Testis (tissue), 2 donors: ENCODE measurements at regions not wholly inside any gene's neighbourhood (a gene's known extent, or its start where the extent isn't known, plus 50 kb on each side); places are given as distances from the start of the nearest gene placed in this dataset.
"Not testable (repeated sequence)": the region's sequence is repeated elsewhere in the genome, so short reads cannot be mapped to it uniquely, and the experiment has no call there.

Source experiments
- DNase-seq: peaks from one replicate; pipeline ENCODE4 v3.0.0-alpha.2; 2019
- H3K27ac ChIP-seq, 2 donors: fragments of 200-600 bp; sonication (generic); one replicate each; pipeline ENCODE4 v1.5.1; 2019
- H3K27me3 ChIP-seq: fragments of 200-600 bp; sonication (generic); one replicate; pipeline ENCODE4 v1.5.1; 2019
- H3K36me3 ChIP-seq: fragments of 200-600 bp; sonication (generic); one replicate; pipeline ENCODE4 v1.5.1; 2017; ENCODE audit warnings: low read depth; ENCODE audit errors: missing control alignments
- H3K4me1 ChIP-seq: fragments of 200-600 bp; sonication (generic); one replicate; pipeline ENCODE4 v1.5.1; 2019
- H3K4me3 ChIP-seq, 2 donors: fragments of 200-600 bp; sonication (generic); one replicate each; pipeline ENCODE4 v1.5.1; 2017 to 2019
- H3K9me3 ChIP-seq: fragments of 200-600 bp; sonication (generic); one replicate; pipeline ENCODE4 v1.5.1; 2017
- POLR2A ChIP-seq: fragments of 450-650 bp; IDR thresholded peaks from one replicate; pipeline ENCODE4 v1.6.1; 2017; ENCODE audit warnings: antibody characterized with exemption, mild to moderate bottlenecking, moderate library complexity
- WGBS, 2 donors: methylation state at CpG; one replicate each; pipeline ENCODE4 v1.1.5; 2018; 5-methylcytosine and 5-hydroxymethylcytosine counted together
- intact Hi-C: fragments of 100-400 bp; cut with DNase I; formaldehyde crosslinking; loops from one replicate; pipeline ENCODE4 v1.15.1; 2023; ENCODE audit warnings: low total_unique reads
- TF ChIP-seq, protein P1 (sequence below), 3 experiments: fragments of 450-650 bp in 2 of 3; fragments of 200-600 bp in 1 of 3; sonication (generic) in 1 of 3; IDR thresholded peaks; one replicate each; pipeline ENCODE4 v1.5.1; 2016 to 2019; ENCODE audit warnings: antibody characterized with exemption in 3 of 3, mild to moderate bottlenecking in 2 of 3, moderate library complexity in 1 of 3

DNA sequence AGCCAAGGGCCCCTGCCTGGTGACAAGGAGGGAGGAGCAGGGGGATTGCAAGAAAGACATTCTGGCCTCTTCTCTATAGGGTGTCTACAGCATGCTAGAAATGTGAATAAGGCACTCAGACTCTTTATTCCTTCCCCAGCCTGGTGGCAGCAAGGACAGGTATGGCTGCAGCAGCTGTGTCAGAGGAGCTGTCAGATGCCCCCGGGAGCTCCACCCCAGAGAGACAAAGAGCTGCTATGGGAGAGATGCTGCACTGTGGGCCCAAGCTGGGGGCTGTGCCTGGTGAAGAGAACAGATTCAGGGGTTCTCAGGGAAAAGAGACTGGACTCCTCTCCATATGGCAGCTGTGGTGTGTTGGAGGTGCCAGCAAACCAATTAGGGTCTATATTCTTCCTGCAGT is 1063.3 kb downstream of the OLFM4 start:
- 82 to 88% methylated on average over 1 of the region's 1 CpG for WGBS, 2 donors
- TF ChIP-seq, protein P1, sequence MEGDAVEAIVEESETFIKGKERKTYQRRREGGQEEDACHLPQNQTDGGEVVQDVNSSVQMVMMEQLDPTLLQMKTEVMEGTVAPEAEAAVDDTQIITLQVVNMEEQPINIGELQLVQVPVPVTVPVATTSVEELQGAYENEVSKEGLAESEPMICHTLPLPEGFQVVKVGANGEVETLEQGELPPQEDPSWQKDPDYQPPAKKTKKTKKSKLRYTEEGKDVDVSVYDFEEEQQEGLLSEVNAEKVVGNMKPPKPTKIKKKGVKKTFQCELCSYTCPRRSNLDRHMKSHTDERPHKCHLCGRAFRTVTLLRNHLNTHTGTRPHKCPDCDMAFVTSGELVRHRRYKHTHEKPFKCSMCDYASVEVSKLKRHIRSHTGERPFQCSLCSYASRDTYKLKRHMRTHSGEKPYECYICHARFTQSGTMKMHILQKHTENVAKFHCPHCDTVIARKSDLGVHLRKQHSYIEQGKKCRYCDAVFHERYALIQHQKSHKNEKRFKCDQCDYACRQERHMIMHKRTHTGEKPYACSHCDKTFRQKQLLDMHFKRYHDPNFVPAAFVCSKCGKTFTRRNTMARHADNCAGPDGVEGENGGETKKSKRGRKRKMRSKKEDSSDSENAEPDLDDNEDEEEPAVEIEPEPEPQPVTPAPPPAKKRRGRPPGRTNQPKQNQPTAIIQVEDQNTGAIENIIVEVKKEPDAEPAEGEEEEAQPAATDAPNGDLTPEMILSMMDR (IDR thresholded peaks at IDR 0.05), result no peak
- TF ChIP-seq POLR2A, result no peak
- DNase-seq, result no peak
- no peaks in the 10 kb centered on the region for H3K36me3 ChIP-seq
- H3K4me1 ChIP-seq, result no peaks in the 10 kb centered on the region
- H3K4me3 ChIP-seq, result no peak overlapping the region
- no peaks in the 10 kb centered on the region for H3K27me3 ChIP-seq
- no peak overlapping the region for H3K27ac ChIP-seq
- H3K9me3 ChIP-seq, result no peaks in the 10 kb centered on the region
- intact Hi-C loops, result no loop called here

DNA sequence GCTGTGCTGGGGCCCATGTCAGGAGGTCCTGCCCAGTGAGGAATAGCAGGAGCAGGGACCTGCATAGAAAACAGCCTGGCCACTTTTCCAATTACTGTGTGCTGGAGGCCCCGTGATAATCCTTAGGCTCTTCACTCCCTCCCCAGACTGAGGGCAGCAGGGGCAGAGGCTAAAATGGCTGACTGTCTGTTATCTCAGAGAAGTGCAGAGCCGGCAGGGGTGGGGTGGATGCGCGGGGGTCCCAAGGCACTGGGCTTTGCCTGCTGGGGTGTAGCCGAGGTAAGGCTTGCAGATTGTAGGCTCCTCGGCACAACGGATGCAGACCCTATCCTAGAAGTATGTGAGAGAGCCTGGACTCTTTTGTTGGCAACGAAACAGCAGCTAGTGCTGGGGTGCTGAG is 1064.1 kb downstream of the OLFM4 start:
- Histone ChIP-seq H3K27me3 (no peaks in the 10 kb centered on the region), H3K36me3 (no peaks in the 10 kb centered on the region), H3K4me1 (no peaks in the 10 kb centered on the region), H3K4me3 (no peak overlapping the region), H3K27ac (no peak overlapping the region), H3K9me3 (no peaks in the 10 kb centered on the region)
- no peak for DNase-seq
- TF ChIP-seq, protein P1 (IDR thresholded peaks at IDR 0.05), result no peak
- TF ChIP-seq POLR2A, result no peak
- 61 to 71% methylated on average over 8 of the region's 8 CpGs for WGBS, 2 donors
- intact Hi-C loops, result no loop called here

DNA sequence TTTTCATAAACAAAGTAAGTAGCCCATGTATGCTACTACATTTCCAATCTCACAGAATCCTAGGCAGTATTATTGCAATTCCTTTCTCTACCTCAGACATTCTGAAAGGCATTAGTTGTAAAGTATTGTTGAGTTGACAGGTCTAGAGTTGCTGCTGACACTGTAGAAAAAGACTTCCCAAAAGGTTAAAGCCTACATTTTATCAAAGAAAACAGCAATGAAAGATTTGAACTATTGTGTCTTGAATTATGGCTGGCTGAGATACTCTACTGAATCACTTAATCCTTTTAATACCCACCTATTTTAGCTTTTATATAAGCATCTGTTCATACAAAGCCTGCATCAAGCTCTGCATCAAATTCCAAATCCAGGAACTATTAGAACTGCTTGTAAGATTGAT is 1082.0 kb downstream of the OLFM4 start:
- DNase-seq, result no peak
- TF ChIP-seq, protein P1 (IDR thresholded peaks at IDR 0.05), result no peak
- TF ChIP-seq POLR2A, result no peak
- no peak overlapping the region for H3K4me3 ChIP-seq
- no peaks in the 10 kb centered on the region for H3K36me3 ChIP-seq
- H3K27me3 ChIP-seq, result no peaks in the 10 kb centered on the region
- H3K9me3 ChIP-seq, result no peaks in the 10 kb centered on the region
- no peaks in the 10 kb centered on the region for H3K4me1 ChIP-seq
- intact Hi-C loops, result no loop called here
- H3K27ac ChIP-seq, result no peak overlapping the region

DNA sequence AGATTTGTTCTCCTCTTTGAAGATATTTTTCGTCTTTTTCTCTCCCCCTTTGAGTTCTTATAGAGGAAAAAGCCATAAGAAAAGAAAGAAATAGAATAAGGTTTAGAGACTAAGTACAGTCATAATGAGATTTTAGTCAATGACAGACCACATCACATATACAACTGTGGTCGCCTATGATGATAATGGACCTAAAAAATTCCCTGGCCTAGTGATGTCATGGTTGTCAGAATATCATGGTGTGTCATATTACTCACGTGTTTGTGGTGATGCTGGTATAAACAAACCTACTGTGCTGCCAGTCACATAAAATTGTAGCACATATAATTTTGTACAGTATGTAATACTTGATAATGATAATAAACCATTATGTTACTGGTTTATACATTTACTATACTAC is 1096.1 kb downstream of the OLFM4 start:
- no peak for DNase-seq
- Histone ChIP-seq H3K27ac (no peak overlapping the region), H3K36me3 (no peaks in the 10 kb centered on the region), H3K27me3 (no peaks in the 10 kb centered on the region), H3K4me1 (no peaks in the 10 kb centered on the region), H3K4me3 (no peak overlapping the region), H3K9me3 (no peaks in the 10 kb centered on the region)
- 79 to 88% methylated on average over 3 of the region's 3 CpGs for whole genome bisulfite sequencing, 2 donors
- TF ChIP-seq, protein P1 (IDR thresholded peaks at IDR 0.05), result no peak
- no peak for TF ChIP-seq POLR2A
- intact Hi-C loops, result no loop called here

DNA sequence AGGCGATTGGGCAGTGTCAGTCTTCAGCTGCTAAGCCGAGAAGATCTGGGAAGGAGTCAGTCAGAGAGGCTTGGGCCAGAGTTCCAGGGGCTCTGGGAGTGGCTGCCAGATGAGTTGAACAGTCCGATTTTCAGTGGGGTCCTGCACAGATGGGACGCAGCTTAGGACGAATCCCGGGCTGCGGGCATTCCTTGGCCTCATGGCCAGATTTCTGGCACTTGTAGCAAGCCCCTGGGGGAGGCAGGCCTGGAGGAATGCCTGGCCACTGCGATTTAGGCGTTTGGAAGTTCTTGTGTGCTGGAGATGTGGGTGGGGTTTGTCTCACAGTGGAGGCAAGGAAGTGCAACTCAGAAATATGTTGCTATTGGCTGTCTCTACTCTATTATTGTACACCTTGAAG is 1102.3 kb downstream of the OLFM4 start:
- DNase-seq, H3K4me3 ChIP-seq, H3K27me3 ChIP-seq, H3K36me3 ChIP-seq, intact Hi-C loops, H3K4me1 ChIP-seq, H3K27ac ChIP-seq, H3K9me3 ChIP-seq: not testable (repeated sequence)
- WGBS, 2 donors, result 57 to 85% methylated on average over 9 of the region's 9 CpGs

DNA sequence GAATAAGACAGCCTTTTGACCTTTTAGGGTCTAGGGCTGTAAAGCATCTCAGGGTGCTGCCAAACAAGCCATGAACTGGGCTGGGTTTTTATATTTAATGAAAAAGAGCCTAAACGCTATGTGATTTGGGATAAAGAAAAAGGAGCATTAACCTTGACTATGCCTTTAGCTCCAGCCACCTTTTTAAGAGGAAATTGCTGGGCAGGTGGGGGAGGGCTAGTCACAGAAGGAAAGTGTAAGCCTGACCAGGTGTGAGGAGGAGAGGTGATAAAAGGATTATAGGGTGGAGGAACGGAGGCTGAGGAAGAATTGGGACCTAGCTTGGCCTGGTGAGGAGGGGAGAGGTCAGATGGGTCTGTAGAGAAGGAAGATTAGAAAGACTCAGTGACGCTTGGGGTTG is 1102.8 kb downstream of the OLFM4 start:
- H3K27ac ChIP-seq, H3K36me3 ChIP-seq, DNase-seq, H3K4me3 ChIP-seq, H3K9me3 ChIP-seq, H3K4me1 ChIP-seq, intact Hi-C loops, H3K27me3 ChIP-seq: not testable (repeated sequence)
- WGBS, 2 donors, result 68 to 70% methylated on average over 3 of the region's 3 CpGs

DNA sequence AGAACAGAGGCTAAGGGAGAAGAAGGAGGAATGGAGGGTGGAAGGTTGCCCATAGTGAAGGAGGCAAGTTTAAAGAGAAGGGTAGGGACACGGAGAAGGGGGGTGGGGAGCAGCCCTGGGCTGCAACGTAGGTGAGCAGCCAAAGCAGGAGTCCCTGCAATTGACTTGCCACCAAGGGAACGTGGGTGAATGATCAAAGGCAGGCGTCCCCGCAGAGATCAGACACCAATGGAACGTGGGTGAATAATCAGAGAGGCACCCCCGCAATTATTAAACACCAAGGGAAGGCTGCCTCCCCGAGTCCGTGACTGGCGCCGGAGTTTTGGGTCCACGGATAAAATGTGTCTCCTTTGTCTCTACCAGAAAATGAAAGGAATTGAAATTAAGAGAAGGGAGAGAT is 1103.5 kb downstream of the OLFM4 start:
- H3K27ac ChIP-seq, H3K9me3 ChIP-seq, H3K27me3 ChIP-seq, DNase-seq, H3K36me3 ChIP-seq, H3K4me3 ChIP-seq, intact Hi-C loops, H3K4me1 ChIP-seq: not testable (repeated sequence)
- WGBS, 2 donors, result 91% methylated on average over 12 of the region's 12 CpGs

DNA sequence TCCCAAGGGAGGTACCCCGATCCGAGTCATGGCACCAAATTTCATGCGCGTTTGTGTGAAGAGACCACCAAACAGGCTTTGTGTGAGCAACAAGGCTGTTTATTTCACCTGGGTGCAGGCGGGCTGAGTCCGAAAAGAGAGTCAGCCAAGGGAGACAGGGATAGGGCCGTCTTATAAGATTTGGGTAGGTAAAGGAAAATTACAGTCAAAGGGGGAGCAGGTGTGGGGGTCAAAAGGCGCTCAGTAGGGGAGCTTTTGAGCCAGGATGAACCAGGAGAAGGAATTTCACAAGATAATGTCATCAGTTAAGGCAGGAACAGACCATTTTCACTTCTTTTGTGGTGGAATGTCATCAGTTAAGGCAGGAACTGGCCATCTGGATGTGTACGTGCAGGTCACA is 1104.1 kb downstream of the OLFM4 start:
- H3K27me3 ChIP-seq, DNase-seq, H3K36me3 ChIP-seq, H3K27ac ChIP-seq, H3K9me3 ChIP-seq, H3K4me1 ChIP-seq, H3K4me3 ChIP-seq, intact Hi-C loops: not testable (repeated sequence)
- WGBS, 2 donors, result 86 to 91% methylated on average over 9 of the region's 9 CpGs
